Esophagus muscularis mucosa (tissue), 4 donors: ENCODE measurements at regions not wholly inside any gene's neighbourhood (a gene's known extent, or its start where the extent isn't known, plus 50 kb on each side); places are given as distances from the start of the nearest gene placed in this dataset.

ENCODE experiments used
- DNase-seq: peaks from one replicate; pipeline ENCODE4 v3.0.0-alpha.2; 2017; ENCODE audit errors: extremely low spot score
- H3K27ac ChIP-seq, 4 donors: fragments of 200-600 bp; sonication (generic); replicated peaks in 1 of 4; 1 replicate in 3 of 4; 2 replicates in 1 of 4; pipeline ENCODE4 v1.5.1; 2016 to 2019; ENCODE audit warnings: mild to moderate bottlenecking in 1 of 4
- H3K27me3 ChIP-seq, 4 donors: fragments of 200-600 bp; sonication (generic); one replicate each; pipeline versions ENCODE4 v1.5.1 to v1.6.0; 2016 to 2019
- H3K36me3 ChIP-seq, 4 donors: fragments of 200-600 bp; sonication (generic); one replicate each; pipeline ENCODE4 v1.5.1; 2016 to 2019
- H3K4me1 ChIP-seq, 4 donors: fragments of 200-600 bp; sonication (generic); one replicate each; pipeline ENCODE4 v1.5.1; 2016 to 2019
- H3K4me3 ChIP-seq, 4 donors: fragments of 200-600 bp; sonication (generic); 1 replicate in 2 of 4; 2 replicates in 2 of 4; pipeline ENCODE4 v1.5.1; 2016 to 2019; ENCODE audit warnings: mild to moderate bottlenecking in 4 of 4, moderate library complexity in 1 of 4
- H3K9me3 ChIP-seq, 4 donors: fragments of 200-600 bp; sonication (generic); 1 replicate in 3 of 4; 2 replicates in 1 of 4; pipeline ENCODE4 v1.5.1; 2016 to 2019
- CTCF ChIP-seq, 3 experiments: fragments of 200-600 bp in 2 of 3; fragments of 450-650 bp in 1 of 3; sonication (generic) in 2 of 3; IDR thresholded peaks; one replicate each; pipeline ENCODE4 v1.5.1; 2017 to 2019; ENCODE audit warnings: antibody characterized with exemption in 3 of 3, mild to moderate bottlenecking in 2 of 3, moderate library complexity in 1 of 3
- EP300 ChIP-seq: sonication (generic); formaldehyde crosslinking; IDR thresholded peaks from one replicate; pipeline ENCODE4 v1.6.1; 2017; ENCODE audit warnings: antibody characterized with exemption
- POLR2A ChIP-seq: fragments of 450-650 bp; IDR thresholded peaks from one replicate; pipeline ENCODE4 v1.6.1; 2017; ENCODE audit warnings: antibody characterized with exemption, moderate library complexity, mild to moderate bottlenecking, low read depth
- POLR2AphosphoS5 ChIP-seq, 2 donors: sonication (generic); formaldehyde crosslinking; IDR thresholded peaks; one replicate each; pipeline ENCODE4 v1.6.1; 2017; ENCODE audit warnings: antibody characterized with exemption in 2 of 2
- WGBS: methylation state at CpG from one replicate; pipeline ENCODE4 v1.1.5; 2018; 5-methylcytosine and 5-hydroxymethylcytosine counted together
- intact Hi-C: fragments of 100-400 bp; cut with DNase I; formaldehyde crosslinking; loops from one replicate; pipeline ENCODE4 v1.15.1; 2023

GRCh38 chr21:21712748-21713520 is 714.7 kb downstream of the NCAM2 start:
- intact Hi-C loops = no loop called here
- TF ChIP-seq POLR2AphosphoS5 (IDR thresholded peaks at IDR 0.05) (no peak), POLR2A (no peak), EP300 (no peak), CTCF (IDR thresholded peaks at IDR 0.05) (no peak)
- no peaks in the 10 kb centered on the region for H3K36me3 ChIP-seq
- H3K27ac ChIP-seq = no peak overlapping the region
- H3K4me1 ChIP-seq = no peaks in the 10 kb centered on the region
- no peaks in the 10 kb centered on the region for H3K9me3 ChIP-seq
- H3K27me3 ChIP-seq = no peaks in the 10 kb centered on the region
- no peak for DNase-seq
- WGBS = 32% methylated on average over 4 of the region's 4 CpGs
- no peak overlapping the region for H3K4me3 ChIP-seq

- TF ChIP-seq POLR2A = no peak
- no peak for TF ChIP-seq POLR2AphosphoS5 (IDR thresholded peaks at IDR 0.05)
- TF ChIP-seq EP300 = no peak
- no peak for TF ChIP-seq CTCF (IDR thresholded peaks at IDR 0.05)
- WGBS = 66% methylated on average over 3 of the region's 3 CpGs
- H3K4me1 ChIP-seq = no peaks in the 10 kb centered on the region
- H3K27ac ChIP-seq = no peak overlapping the region
- intact Hi-C loops = no loop called here
- no peak for DNase-seq
- H3K9me3 ChIP-seq = no peaks in the 10 kb centered on the region
- no peaks in the 10 kb centered on the region for H3K27me3 ChIP-seq
- H3K36me3 ChIP-seq = no peaks in the 10 kb centered on the region
- no peak overlapping the region for H3K4me3 ChIP-seq
Measured at GRCh38 chr21:21713651-21714180, 715.5 kb downstream of the NCAM2 start.

DNA sequence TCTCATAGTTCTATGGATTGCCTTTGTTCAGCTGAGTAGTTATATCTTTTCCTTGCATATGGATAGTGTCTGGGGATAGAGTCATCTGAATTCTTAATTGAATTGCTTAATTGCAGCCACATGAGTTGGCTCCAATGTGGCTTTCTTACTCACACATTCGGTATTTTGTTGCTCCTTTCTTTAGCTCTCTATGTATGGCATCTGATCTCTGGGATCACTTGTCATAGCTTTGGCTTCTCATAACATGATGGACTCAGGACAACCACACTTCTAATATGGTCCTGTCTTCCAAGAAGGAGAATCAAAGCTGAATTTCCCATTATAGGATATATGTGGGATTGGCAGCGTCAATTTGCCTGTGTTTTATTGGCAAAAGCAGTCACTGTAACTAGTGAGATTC is 716.2 kb downstream of the NCAM2 start:
- Histone ChIP-seq H3K27ac (no peak overlapping the region), H3K9me3 (no peaks in the 10 kb centered on the region), H3K4me3 (no peak overlapping the region), H3K27me3 (no peaks in the 10 kb centered on the region), H3K4me1 (no peaks in the 10 kb centered on the region), H3K36me3 (no peaks in the 10 kb centered on the region)
- WGBS = 86% methylated on average over 2 of the region's 2 CpGs
- DNase-seq = no peak
- intact Hi-C loops = no loop called here
- TF ChIP-seq CTCF (IDR thresholded peaks at IDR 0.05) (no peak), POLR2A (no peak), POLR2AphosphoS5 (IDR thresholded peaks at IDR 0.05) (no peak), EP300 (no peak)

GRCh38 chr21:21715266-21715969 is 717.2 kb downstream of the NCAM2 start:
- intact Hi-C loops = no loop called here
- H3K4me1 ChIP-seq = no peaks in the 10 kb centered on the region
- WGBS = 92% methylated on average over 7 of the region's 7 CpGs

More at GRCh38 chr21:21715266-21715969, 717.2 kb downstream of the NCAM2 start:
- no peak overlapping the region for H3K27ac ChIP-seq
- H3K27me3 ChIP-seq = no peaks in the 10 kb centered on the region
- TF ChIP-seq POLR2AphosphoS5 (IDR thresholded peaks at IDR 0.05) (no peak), CTCF (IDR thresholded peaks at IDR 0.05) (no peak), EP300 (no peak), POLR2A (no peak)
- H3K36me3 ChIP-seq = no peaks in the 10 kb centered on the region
- no peaks in the 10 kb centered on the region for H3K9me3 ChIP-seq
- DNase-seq = no peak
- H3K4me3 ChIP-seq = no peak overlapping the region
